GM12892 (cell line): ENCODE measurements at regions not wholly inside any gene's neighbourhood (a gene's known extent, or its start where the extent isn't known, plus 50 kb on each side); places are given as distances from the start of the nearest gene placed in this dataset.
"Not testable (repeated sequence)": the region's sequence is repeated elsewhere in the genome, so short reads cannot be mapped to it uniquely, and the experiment has no call there.

ENCODE experiments used
- DNase-seq: peaks from one replicate; pipeline ENCODE4 v3.0.0; 2011; ENCODE audit not compliant: insufficient read length
- FAIRE-seq: peaks from 2 replicates; lab custom pipeline; 2011; peaks lifted over from hg19 to GRCh38; lab: Jason Lieb, UNC
- POLR2A ChIP-seq: IDR thresholded peaks from 2 replicates; pipeline ENCODE4 v1.6.1; 2011; ENCODE audit warnings: low read depth, low read length, control low read depth
- POLR2AphosphoS5 ChIP-seq: IDR thresholded peaks from 2 replicates; pipeline ENCODE4 v1.6.1; 2011; ENCODE audit warnings: low read depth, low read length, control low read depth
- TAF1 ChIP-seq: IDR thresholded peaks from 2 replicates; pipeline ENCODE4 v1.6.1; 2011; ENCODE audit warnings: low read depth, mild to moderate bottlenecking, control low read depth, low read length, borderline replicate concordance

GRCh38 chr3:78511840-78512239, 1256.0 kb downstream of the ROBO1 start:
- no peak for FAIRE-seq
- TF ChIP-seq POLR2AphosphoS5 (no peak), POLR2A (no peak), TAF1 (no peak)
- DNase-seq: no peak

GRCh38 chr3:78512786-78513185, 1255.0 kb downstream of the ROBO1 start:
- not testable (repeated sequence) for FAIRE-seq, DNase-seq

GRCh38 chr3:78516437-78516836, 1251.4 kb downstream of the ROBO1 start:
- FAIRE-seq: no peak
- TF ChIP-seq POLR2A (no peak), POLR2AphosphoS5 (no peak), TAF1 (no peak)
- no peak for DNase-seq

- FAIRE-seq (no peak), DNase-seq (no peak)
- TF ChIP-seq TAF1: no peak
These were observed 1250.9 kb downstream of the ROBO1 start for GRCh38 chr3:78516937-78517336.

GRCh38 chr3:78517965-78518364, 1249.8 kb downstream of the ROBO1 start:
- no peak for TF ChIP-seq TAF1
- TF ChIP-seq POLR2AphosphoS5: no peak
- TF ChIP-seq POLR2A: no peak
- DNase-seq (no peak), FAIRE-seq (no peak)

GRCh38 chr3:78519281-78519680, 1248.5 kb downstream of the ROBO1 start:
- no peak for TF ChIP-seq POLR2A
- no peak for TF ChIP-seq POLR2AphosphoS5
- TF ChIP-seq TAF1: no peak
- FAIRE-seq (no peak), DNase-seq (no peak)

- TF ChIP-seq POLR2AphosphoS5 (no peak), POLR2A (no peak), TAF1 (no peak)
- no peak for FAIRE-seq
- no peak for DNase-seq
These were observed 1238.2 kb downstream of the ROBO1 start for GRCh38 chr3:78529601-78530000.

GRCh38 chr3:78540485-78540884, 1227.3 kb downstream of the ROBO1 start:
- FAIRE-seq (no peak), DNase-seq (no peak)
- TF ChIP-seq TAF1 (no peak), POLR2A (no peak), POLR2AphosphoS5 (no peak)

- FAIRE-seq (no peak), DNase-seq (no peak)
- TF ChIP-seq POLR2AphosphoS5: no peak
- TF ChIP-seq POLR2A: no peak
- TF ChIP-seq TAF1: no peak
These were observed 1222.0 kb downstream of the ROBO1 start for GRCh38 chr3:78545827-78546226.
